ENCODE measurements at regions not wholly inside any gene's neighbourhood (a gene's known extent, or its start where the extent isn't known, plus 50 kb on each side); places are given as distances from the start of the nearest gene placed in this dataset.
"Not testable (repeated sequence)": the region's sequence is repeated elsewhere in the genome, so short reads cannot be mapped to it uniquely, and the experiment has no call there.

GRCh38 chr3:166685246-166685645 lies 694.9 kb downstream of the ZBBX start:
- in situ Hi-C loops (cut with HindIII; ENCODE audit: low sequenced_read_pairs), result no loop called here

GRCh38 chr3:166684077-166684476 lies 696.0 kb downstream of the ZBBX start:
- H3K4me3 ChIP-seq (ENCODE audit: low read depth, low read length); DNase-seq (ENCODE audit: low read depth, low spot score); in situ Hi-C loops (cut with HindIII; ENCODE audit: low sequenced_read_pairs): not testable (repeated sequence)

More at GRCh38 chr3:166685246-166685645, 694.9 kb downstream of the ZBBX start:
- no peak overlapping the region for H3K4me3 ChIP-seq (ENCODE audit: low read depth, low read length)
- no peak for DNase-seq (ENCODE audit: low read depth, low spot score)
- no peak for TF ChIP-seq CTCF (IDR thresholded peaks at IDR 0.05; ENCODE audit: low read depth, low read length)

- in situ Hi-C loops (cut with HindIII; ENCODE audit: low sequenced_read_pairs), result no loop called here
- H3K4me3 ChIP-seq (ENCODE audit: low read depth, low read length), result no peak overlapping the region
- DNase-seq (ENCODE audit: low read depth, low spot score), result no peak
- no peak for TF ChIP-seq CTCF (IDR thresholded peaks at IDR 0.05; ENCODE audit: low read depth, low read length)
Measured at GRCh38 chr3:166669781-166670180, 710.3 kb downstream of the ZBBX start.

GRCh38 chr3:166663194-166663593 lies 716.9 kb downstream of the ZBBX start:
- no peak for TF ChIP-seq CTCF (IDR thresholded peaks at IDR 0.05; ENCODE audit: low read depth, low read length)
- in situ Hi-C loops (cut with HindIII; ENCODE audit: low sequenced_read_pairs), result no loop called here
- no peak for DNase-seq (ENCODE audit: low read depth, low spot score)
- no peak overlapping the region for H3K4me3 ChIP-seq (ENCODE audit: low read depth, low read length)

- TF ChIP-seq CTCF (IDR thresholded peaks at IDR 0.05; ENCODE audit: low read depth, low read length), result no peak
- H3K4me3 ChIP-seq (ENCODE audit: low read depth, low read length), result no peak overlapping the region
- in situ Hi-C loops (cut with HindIII; ENCODE audit: low sequenced_read_pairs), result no loop called here
Measured at GRCh38 chr3:166661621-166662020, 718.5 kb downstream of the ZBBX start.

GRCh38 chr3:166660962-166661361 lies 719.1 kb downstream of the ZBBX start:
- in situ Hi-C loops (cut with HindIII; ENCODE audit: low sequenced_read_pairs), result no loop called here
- no peak for TF ChIP-seq CTCF (IDR thresholded peaks at IDR 0.05; ENCODE audit: low read depth, low read length)
- DNase-seq (ENCODE audit: low read depth, low spot score), result no peak
- H3K4me3 ChIP-seq (ENCODE audit: low read depth, low read length), result no peak overlapping the region

More at GRCh38 chr3:166661621-166662020, 718.5 kb downstream of the ZBBX start:
- DNase-seq (ENCODE audit: low read depth, low spot score), result no peak

- DNase-seq (ENCODE audit: low read depth, low spot score), result no peak
- TF ChIP-seq CTCF (IDR thresholded peaks at IDR 0.05; ENCODE audit: low read depth, low read length), result no peak
- no peak overlapping the region for H3K4me3 ChIP-seq (ENCODE audit: low read depth, low read length)
- in situ Hi-C loops (cut with HindIII; ENCODE audit: low sequenced_read_pairs), result no loop called here
Measured at GRCh38 chr3:166637984-166638530, 742.0 kb downstream of the ZBBX start.

Data from astrocyte of the spinal cord (primary cell).